H9 (cell line): ENCODE measurements at regions not wholly inside any gene's neighbourhood (a gene's known extent, or its start where the extent isn't known, plus 50 kb on each side); places are given as distances from the start of the nearest gene placed in this dataset.

ENCODE experiments used
- DNase-seq: peaks from one replicate; pipeline ENCODE4 v3.0.0-alpha.2; 2017
- H2AFZ ChIP-seq: one replicate; pipeline ENCODE4 v1.6.1; 2013; ENCODE audit warnings: mild to moderate bottlenecking, low read length, control low read depth, moderate library complexity
- H2AK5ac ChIP-seq: 2 replicates; pipeline ENCODE4 v1.6.1; 2013; ENCODE audit warnings: low read length, control low read depth, mixed read lengths; ENCODE audit not compliant: insufficient read length
- H2BK120ac ChIP-seq: one replicate; pipeline ENCODE4 v1.6.1; 2013; ENCODE audit warnings: low read depth, mild to moderate bottlenecking, low read length, control low read depth, inconsistent platforms; ENCODE audit not compliant: poor library complexity, severe bottlenecking
- H2BK12ac ChIP-seq: 2 replicates; pipeline ENCODE4 v1.6.1; 2013; ENCODE audit warnings: low read length, control low read depth, mixed read lengths, low read depth; ENCODE audit not compliant: insufficient read length
- H2BK15ac ChIP-seq: 2 replicates; pipeline ENCODE4 v1.6.1; 2013; ENCODE audit warnings: low read depth, low read length, control low read depth
- H2BK20ac ChIP-seq: one replicate; pipeline ENCODE4 v1.6.1; 2013; ENCODE audit warnings: low read depth, mild to moderate bottlenecking, low read length, control low read depth, inconsistent platforms; ENCODE audit not compliant: poor library complexity, severe bottlenecking
- H2BK5ac ChIP-seq: 2 replicates; pipeline ENCODE4 v1.6.1; 2013; ENCODE audit warnings: low read length, control low read depth, mixed read lengths; ENCODE audit not compliant: insufficient read length
- H3K14ac ChIP-seq: 2 replicates; pipeline ENCODE4 v1.6.1; 2013; ENCODE audit warnings: low read length, control low read depth; ENCODE audit not compliant: insufficient read depth
- H3K18ac ChIP-seq: 2 replicates; pipeline ENCODE4 v1.6.1; 2013; ENCODE audit warnings: low read depth, mild to moderate bottlenecking, mixed read lengths, low read length, control low read depth; ENCODE audit not compliant: insufficient read length
- H3K23ac ChIP-seq: 2 replicates; pipeline ENCODE4 v1.6.1; 2013; ENCODE audit warnings: low read length, control low read depth, mixed read lengths, low read depth; ENCODE audit not compliant: insufficient read length
- H3K23me2 ChIP-seq: 2 replicates; pipeline ENCODE4 v1.6.1; 2013; ENCODE audit warnings: low read depth, mild to moderate bottlenecking, mixed read lengths, low read length, control low read depth; ENCODE audit not compliant: insufficient read length, poor library complexity, severe bottlenecking
- H3K27ac ChIP-seq: 2 replicates; pipeline ENCODE4 v1.5.1; 2013; ENCODE audit warnings: low read length, control low read depth, mixed read lengths, low read depth; ENCODE audit not compliant: insufficient read length
- H3K27me3 ChIP-seq: 2 replicates; pipeline ENCODE4 v1.6.1; 2013; ENCODE audit warnings: low read length, control low read depth, inconsistent platforms; ENCODE audit not compliant: insufficient read depth
- H3K4ac ChIP-seq: 2 replicates; pipeline ENCODE4 v1.6.1; 2013; ENCODE audit warnings: low read depth, mild to moderate bottlenecking, control low read depth, inconsistent platforms, low read length, moderate library complexity
- H3K4me1 ChIP-seq: 2 replicates; pipeline ENCODE4 v1.6.1; 2013; ENCODE audit warnings: low read length, control low read depth, inconsistent platforms; ENCODE audit not compliant: insufficient read depth
- H3K4me2 ChIP-seq: 2 replicates; pipeline ENCODE4 v1.6.1; 2013; ENCODE audit warnings: low read length, control low read depth, mixed read lengths; ENCODE audit not compliant: insufficient read length, insufficient read depth
- H3K56ac ChIP-seq: 2 replicates; pipeline ENCODE4 v1.6.1; 2013; ENCODE audit warnings: low read depth, mild to moderate bottlenecking, mixed read lengths, low read length, control low read depth; ENCODE audit not compliant: insufficient read length
- H3K79me1 ChIP-seq: 2 replicates; pipeline ENCODE4 v1.6.1; 2013; ENCODE audit warnings: low read depth, mild to moderate bottlenecking, moderate library complexity, low read length, control low read depth, inconsistent platforms; ENCODE audit not compliant: insufficient read depth, poor library complexity, severe bottlenecking
- H3K79me2 ChIP-seq: 2 replicates; pipeline ENCODE4 v1.6.1; 2013; ENCODE audit warnings: low read length, control low read depth, inconsistent platforms; ENCODE audit not compliant: insufficient read depth
- H3K9ac ChIP-seq: 2 replicates; pipeline ENCODE4 v1.6.1; 2013; ENCODE audit warnings: low read length, control low read depth, mixed read lengths; ENCODE audit not compliant: insufficient read length; ENCODE audit errors: extremely low read depth
- H3K9me3 ChIP-seq: one replicate; pipeline ENCODE4 v1.6.1; 2013; ENCODE audit warnings: low read depth, low read length, inconsistent platforms; ENCODE audit not compliant: control insufficient read depth
- H3T11ph ChIP-seq: one replicate; pipeline ENCODE4 v1.6.1; 2013; ENCODE audit warnings: mild to moderate bottlenecking, low read length, control low read depth, inconsistent platforms
- H4K20me1 ChIP-seq: one replicate; pipeline ENCODE4 v1.6.1; 2013; ENCODE audit not compliant: control insufficient read depth, insufficient read length, insufficient read depth
- H4K5ac ChIP-seq: 2 replicates; pipeline ENCODE4 v1.6.1; 2013; ENCODE audit warnings: low read depth, mild to moderate bottlenecking, mixed read lengths, low read length, control low read depth; ENCODE audit not compliant: insufficient read length
- H4K8ac ChIP-seq: replicated peaks from 2 replicates; pipeline ENCODE4 v1.6.1; 2013; ENCODE audit warnings: low read length, control low read depth, mixed read lengths, low read depth; ENCODE audit not compliant: insufficient read length
- H4K91ac ChIP-seq: 2 replicates; pipeline ENCODE4 v1.6.1; 2013; ENCODE audit warnings: low read depth, mild to moderate bottlenecking, moderate library complexity, mixed read lengths, low read length, control low read depth; ENCODE audit not compliant: insufficient read length
- H3K27ac Mint-ChIP-seq, 3 experiments: 2 replicates in 2 of 3; 3 replicates in 1 of 3; pipeline ENCODE4 v1.8.0; 2020 to 2021; ENCODE audit warnings: mixed read lengths in 3 of 3, mild to moderate bottlenecking in 1 of 3, moderate library complexity in 1 of 3
- H3K27me3 Mint-ChIP-seq: 2 replicates; pipeline ENCODE4 v1.8.0; 2021; ENCODE audit warnings: low read depth, mild to moderate bottlenecking, moderate library complexity, mixed read lengths
- H3K36me3 Mint-ChIP-seq, 3 experiments: 2 replicates in 2 of 3; 3 replicates in 1 of 3; pipeline ENCODE4 v1.8.0; 2020 to 2021; ENCODE audit warnings: low read depth in 3 of 3, mixed read lengths in 3 of 3; ENCODE audit not compliant: insufficient read depth in 1 of 3
- H3K4me1 Mint-ChIP-seq, 2 experiments: 2 replicates each; pipeline ENCODE4 v1.8.0; 2020; ENCODE audit warnings: mixed read lengths in 2 of 2
- H3K4me3 Mint-ChIP-seq, 2 experiments: 2 replicates in 1 of 2; 3 replicates in 1 of 2; pipeline ENCODE4 v1.8.0; 2020 to 2021; ENCODE audit warnings: mild to moderate bottlenecking in 2 of 2, mixed read lengths in 2 of 2, moderate library complexity in 1 of 2
- H3K9me3 Mint-ChIP-seq, 2 experiments: 2 replicates in 1 of 2; 3 replicates in 1 of 2; pipeline ENCODE4 v1.8.0; 2020; ENCODE audit warnings: mild to moderate bottlenecking in 2 of 2, mixed read lengths in 2 of 2, moderate library complexity in 1 of 2
- WGBS: extraction: QIAGEN DNeasy Blood & Tissue Kit; methylation state at CpG from one replicate; pipeline ENCODE4 v1.1.7; 2013; ENCODE audit warnings: missing lambda C conversion rate, low lambda C conversion rate, mixed read lengths; ENCODE audit not compliant: insufficient read length; ENCODE audit errors: extremely low coverage; 5-methylcytosine and 5-hydroxymethylcytosine counted together
- TF ChIP-seq, protein P1 (sequence below): fragments of 200-600 bp; sonication (generic); conservative IDR thresholded peaks from 3 replicates; pipeline ENCODE4 v1.8.0; 2021; ENCODE audit warnings: antibody characterized with exemption, mild to moderate bottlenecking

DNA sequence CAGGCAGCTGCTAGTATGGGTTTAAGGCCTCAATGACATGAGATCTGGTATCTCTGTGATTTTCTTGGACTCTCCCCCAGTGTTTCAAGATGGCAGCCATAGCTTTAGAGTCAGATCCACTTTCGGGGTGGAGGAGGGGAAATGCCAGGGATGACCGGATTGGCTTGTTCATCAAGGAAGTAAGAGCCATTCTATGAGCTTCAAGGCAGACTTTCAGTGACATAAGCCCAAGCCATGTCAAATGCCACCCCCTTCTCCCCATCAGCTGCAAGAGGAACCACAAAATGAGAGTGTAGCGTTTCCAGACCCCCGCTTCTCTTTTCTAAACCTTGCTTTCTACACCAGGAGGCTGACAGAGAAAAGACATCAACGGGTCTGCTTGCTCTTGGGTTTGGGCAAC, 271.8 kb downstream of the PSAT1 start:
- WGBS: no CpG with 5 or more reads among the region's 5 CpGs

More for the DNA sequence above, 271.8 kb downstream of the PSAT1 start:
- H3T11ph ChIP-seq: no peak overlapping the region
- DNase-seq: no peak
- no peak overlapping the region for H4K91ac ChIP-seq
- Mint-ChIP-seq H3K9me3 (no peaks in the 10 kb centered on the region), H3K4me1 (peaks cover 16 to 31% of the 10 kb centered on the region in 2 experiments), H3K36me3 (no peaks in the 10 kb centered on the region; a peak in 1 of 7 replicates), H3K4me3 (no peak overlapping the region), H3K27ac (no peak overlapping the region), H3K27me3 (0 out of 2 replicates have a peak, but pooled peaks cover 2% of the 10 kb centered on the region)
- no peak overlapping the region for H2BK12ac ChIP-seq
- no peak overlapping the region for H3K27ac ChIP-seq
- H4K20me1 ChIP-seq: no peaks in the 10 kb centered on the region
- no peak overlapping the region for H3K9ac ChIP-seq
- H3K18ac ChIP-seq: no peak overlapping the region
- no peak overlapping the region for H3K4me2 ChIP-seq
- H2BK5ac ChIP-seq: no peak overlapping the region
- H3K4me1 ChIP-seq: no peaks in the 10 kb centered on the region; the same call in 1 of the 2 replicates
- no peak overlapping the region for H2AK5ac ChIP-seq
- no peak overlapping the region for H3K23ac ChIP-seq
- H2BK20ac ChIP-seq: no peak overlapping the region
- no peaks in the 10 kb centered on the region for H3K79me2 ChIP-seq
- no peaks in the 10 kb centered on the region for H3K9me3 ChIP-seq
- TF ChIP-seq, protein P1, sequence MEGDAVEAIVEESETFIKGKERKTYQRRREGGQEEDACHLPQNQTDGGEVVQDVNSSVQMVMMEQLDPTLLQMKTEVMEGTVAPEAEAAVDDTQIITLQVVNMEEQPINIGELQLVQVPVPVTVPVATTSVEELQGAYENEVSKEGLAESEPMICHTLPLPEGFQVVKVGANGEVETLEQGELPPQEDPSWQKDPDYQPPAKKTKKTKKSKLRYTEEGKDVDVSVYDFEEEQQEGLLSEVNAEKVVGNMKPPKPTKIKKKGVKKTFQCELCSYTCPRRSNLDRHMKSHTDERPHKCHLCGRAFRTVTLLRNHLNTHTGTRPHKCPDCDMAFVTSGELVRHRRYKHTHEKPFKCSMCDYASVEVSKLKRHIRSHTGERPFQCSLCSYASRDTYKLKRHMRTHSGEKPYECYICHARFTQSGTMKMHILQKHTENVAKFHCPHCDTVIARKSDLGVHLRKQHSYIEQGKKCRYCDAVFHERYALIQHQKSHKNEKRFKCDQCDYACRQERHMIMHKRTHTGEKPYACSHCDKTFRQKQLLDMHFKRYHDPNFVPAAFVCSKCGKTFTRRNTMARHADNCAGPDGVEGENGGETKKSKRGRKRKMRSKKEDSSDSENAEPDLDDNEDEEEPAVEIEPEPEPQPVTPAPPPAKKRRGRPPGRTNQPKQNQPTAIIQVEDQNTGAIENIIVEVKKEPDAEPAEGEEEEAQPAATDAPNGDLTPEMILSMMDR: no peak
- no peak overlapping the region for H4K5ac ChIP-seq
- no peak overlapping the region for H3K14ac ChIP-seq
- H3K27me3 ChIP-seq: no peaks in the 10 kb centered on the region
- no peaks in the 10 kb centered on the region for H3K23me2 ChIP-seq
- no peak overlapping the region for H4K8ac ChIP-seq
- H2AFZ ChIP-seq: no peak overlapping the region
- H3K4ac ChIP-seq: no peak overlapping the region
- H3K56ac ChIP-seq: no peak overlapping the region
- H2BK120ac ChIP-seq: no peak overlapping the region
- no peaks in the 10 kb centered on the region for H3K79me1 ChIP-seq
- no peak overlapping the region for H2BK15ac ChIP-seq
